Left ventricle myocardium inferior (tissue), 1 donor: ENCODE measurements at regions not wholly inside any gene's neighbourhood (a gene's known extent, or its start where the extent isn't known, plus 50 kb on each side); places are given as distances from the start of the nearest gene placed in this dataset.

Experiments
- DNase-seq: peaks from one replicate; pipeline ENCODE4 v3.0.0-alpha.2; 2020
- H3K27ac ChIP-seq: fragments of 200-600 bp; replicated peaks from 2 replicates; pipeline ENCODE4 v1.8.0; 2021
- H3K27me3 ChIP-seq: fragments of 200-600 bp; 2 replicates; pipeline ENCODE4 v1.8.0; 2021; ENCODE audit warnings: low read depth
- H3K36me3 ChIP-seq: fragments of 200-600 bp; 2 replicates; pipeline ENCODE4 v1.8.0; 2021
- H3K4me1 ChIP-seq: fragments of 200-600 bp; 2 replicates; pipeline ENCODE4 v1.8.0; 2021
- H3K4me3 ChIP-seq: fragments of 200-600 bp; 2 replicates; pipeline ENCODE4 v1.8.0; 2021; ENCODE audit warnings: mild to moderate bottlenecking, moderate library complexity
- H3K9me3 ChIP-seq: fragments of 200-600 bp; replicated peaks from 2 replicates; pipeline ENCODE4 v1.8.0; 2021
- intact Hi-C: fragments of 100-400 bp; cut with micrococcal nuclease; formaldehyde crosslinking; loops from one replicate; pipeline ENCODE4 v1.11.0; 2022
- TF ChIP-seq, protein P1 (sequence below): fragments of 200-600 bp; IDR thresholded peaks from 2 replicates; pipeline ENCODE4 v1.8.0; 2021; ENCODE audit warnings: antibody characterized with exemption, mild to moderate bottlenecking, borderline replicate concordance
- donor health status: DM: no; HTN: yes; CAD: no; lungs with severe emphysema.

DNA sequence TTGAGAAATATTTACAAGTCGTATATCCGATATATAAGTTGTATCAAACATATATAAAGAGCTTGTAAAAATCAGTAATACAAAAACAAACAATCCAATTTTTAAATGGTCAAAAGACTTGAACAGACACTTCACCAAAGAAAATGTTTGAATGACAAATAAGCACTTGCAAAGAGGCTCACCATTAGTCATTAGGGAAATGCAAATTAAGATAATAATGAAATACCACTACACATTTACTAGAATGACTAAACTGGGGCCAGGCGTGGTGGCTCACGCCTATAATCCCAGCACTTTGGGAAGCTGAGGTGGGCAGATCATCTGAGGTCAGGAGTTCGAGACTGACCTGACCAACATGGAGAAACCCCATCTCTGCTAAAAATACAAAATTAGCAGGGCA lies 134.6 kb upstream of the HAND1 start:
- H3K27ac ChIP-seq: no peak overlapping the region
- peaks cover 13% of the 10 kb centered on the region for H3K4me1 ChIP-seq
- H3K36me3 ChIP-seq: no peaks in the 10 kb centered on the region
- H3K9me3 ChIP-seq: no peaks in the 10 kb centered on the region
- peaks cover 84% of the 10 kb centered on the region for H3K27me3 ChIP-seq
- TF ChIP-seq, protein P1, sequence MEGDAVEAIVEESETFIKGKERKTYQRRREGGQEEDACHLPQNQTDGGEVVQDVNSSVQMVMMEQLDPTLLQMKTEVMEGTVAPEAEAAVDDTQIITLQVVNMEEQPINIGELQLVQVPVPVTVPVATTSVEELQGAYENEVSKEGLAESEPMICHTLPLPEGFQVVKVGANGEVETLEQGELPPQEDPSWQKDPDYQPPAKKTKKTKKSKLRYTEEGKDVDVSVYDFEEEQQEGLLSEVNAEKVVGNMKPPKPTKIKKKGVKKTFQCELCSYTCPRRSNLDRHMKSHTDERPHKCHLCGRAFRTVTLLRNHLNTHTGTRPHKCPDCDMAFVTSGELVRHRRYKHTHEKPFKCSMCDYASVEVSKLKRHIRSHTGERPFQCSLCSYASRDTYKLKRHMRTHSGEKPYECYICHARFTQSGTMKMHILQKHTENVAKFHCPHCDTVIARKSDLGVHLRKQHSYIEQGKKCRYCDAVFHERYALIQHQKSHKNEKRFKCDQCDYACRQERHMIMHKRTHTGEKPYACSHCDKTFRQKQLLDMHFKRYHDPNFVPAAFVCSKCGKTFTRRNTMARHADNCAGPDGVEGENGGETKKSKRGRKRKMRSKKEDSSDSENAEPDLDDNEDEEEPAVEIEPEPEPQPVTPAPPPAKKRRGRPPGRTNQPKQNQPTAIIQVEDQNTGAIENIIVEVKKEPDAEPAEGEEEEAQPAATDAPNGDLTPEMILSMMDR: no peak
- intact Hi-C loops: no loop called here
- H3K4me3 ChIP-seq: no peak overlapping the region
- no peak for DNase-seq

DNA sequence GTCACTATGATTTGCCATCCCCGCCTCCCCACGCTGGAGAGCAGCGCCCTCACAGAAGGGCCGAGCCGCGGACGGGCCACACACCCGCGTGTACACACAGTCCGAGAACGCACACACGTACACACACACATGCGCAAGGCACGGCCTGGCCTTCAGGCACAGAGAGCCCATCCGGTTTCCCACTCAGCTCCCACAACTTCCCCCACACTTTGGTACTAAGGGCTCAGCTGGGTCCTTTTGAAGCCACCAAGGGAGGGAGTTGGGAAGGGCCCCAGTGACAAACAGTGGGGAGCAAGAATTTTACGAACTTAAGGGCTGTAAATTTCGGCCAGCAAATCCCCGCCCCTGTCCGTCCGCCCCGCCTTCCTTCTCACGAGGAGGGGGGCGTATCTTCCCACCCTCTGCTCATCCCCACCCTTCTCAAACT lies 133.3 kb upstream of the HAND1 start:
- Histone ChIP-seq H3K27me3 (peaks cover 91% of the 10 kb centered on the region), H3K27ac (no peak overlapping the region), H3K4me3 (peak overlapping the region; percentile 59), H3K4me1 (peaks cover 13% of the 10 kb centered on the region), H3K9me3 (no peaks in the 10 kb centered on the region), H3K36me3 (no peaks in the 10 kb centered on the region)
- no peak for DNase-seq
- TF ChIP-seq, protein P1: no peak
- intact Hi-C loops: no loop called here

DNA sequence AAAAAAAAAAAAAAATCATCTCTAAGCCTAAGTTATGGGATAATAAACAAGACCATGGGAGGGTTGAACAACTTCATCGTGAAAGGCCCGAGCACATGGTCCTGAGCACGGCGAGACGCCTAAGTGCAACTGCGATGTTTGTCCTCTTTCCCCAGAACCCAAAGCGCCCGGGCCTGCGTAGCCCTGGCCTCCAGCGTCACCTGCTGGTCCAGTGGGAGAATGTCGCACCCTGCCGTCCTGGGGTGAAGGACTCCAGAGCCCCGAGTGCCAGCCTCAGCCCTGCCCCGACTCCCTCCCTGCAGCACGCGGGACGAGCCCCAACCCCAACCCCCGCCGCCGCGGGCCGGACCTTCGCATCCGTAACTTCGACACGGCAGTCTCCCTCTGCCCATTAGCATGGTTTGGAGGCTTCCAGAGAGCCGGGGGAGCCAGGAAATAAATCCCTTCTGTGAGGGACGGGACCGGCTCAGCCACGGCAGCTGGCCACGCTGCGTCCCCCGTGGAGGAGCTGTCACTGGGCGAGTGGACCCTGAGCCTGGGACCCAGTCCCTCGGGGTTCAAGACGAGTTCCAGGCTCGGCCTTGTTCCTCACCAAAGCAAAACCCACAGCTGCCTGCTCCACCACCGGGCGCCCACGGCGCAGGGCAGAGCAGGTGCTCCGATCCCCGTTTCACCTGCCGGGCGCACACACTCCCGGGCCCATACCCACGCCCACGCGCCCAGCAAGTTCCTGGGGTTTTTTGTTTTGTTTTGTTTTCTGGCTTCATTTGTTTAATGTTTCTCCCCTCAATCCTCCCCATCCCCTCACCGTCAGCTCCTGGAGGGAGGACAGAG lies 132.5 kb upstream of the HAND1 start:
- no peak overlapping the region for H3K27ac ChIP-seq
- DNase-seq: peak; percentile 54
- intact Hi-C loops: no loop called here
- no peaks in the 10 kb centered on the region for H3K36me3 ChIP-seq
- H3K4me3 ChIP-seq: peak overlapping the region; percentile 59
- no peaks in the 10 kb centered on the region for H3K9me3 ChIP-seq
- H3K27me3 ChIP-seq: peaks cover 86% of the 10 kb centered on the region
- TF ChIP-seq, protein P1: peak; percentile 86
- peaks cover 13% of the 10 kb centered on the region for H3K4me1 ChIP-seq

DNA sequence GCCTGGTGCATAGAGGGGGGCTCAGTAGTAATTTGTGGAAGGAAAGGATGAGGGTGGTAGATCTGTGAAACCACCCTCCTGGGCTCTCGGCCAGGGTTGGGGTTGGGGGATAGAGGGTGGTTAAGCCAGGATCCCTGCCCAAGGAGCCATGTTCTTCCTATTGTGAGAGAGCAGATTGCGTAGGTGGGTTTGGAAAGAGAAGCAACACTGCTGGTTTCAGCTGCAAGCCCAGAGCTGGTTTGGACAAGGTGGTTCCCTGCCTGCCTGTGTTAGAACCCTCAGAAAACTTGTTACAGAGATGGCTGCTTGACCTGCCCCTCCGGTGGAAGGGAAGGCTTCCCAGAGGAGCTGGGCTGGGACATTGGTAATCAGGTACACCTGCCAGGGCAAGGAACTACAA lies 131.2 kb upstream of the HAND1 start:
- no peak overlapping the region for H3K4me3 ChIP-seq
- H3K27ac ChIP-seq: no peak overlapping the region
- H3K9me3 ChIP-seq: no peaks in the 10 kb centered on the region
- no peak for DNase-seq
- peaks cover 81% of the 10 kb centered on the region for H3K27me3 ChIP-seq
- intact Hi-C loops: loop anchor here (5.0 kb wide), 1 partner anchor 142 kb away; no protein-coding TSS in a partner anchor
- no peaks in the 10 kb centered on the region for H3K36me3 ChIP-seq
- TF ChIP-seq, protein P1: no peak
- H3K4me1 ChIP-seq: peaks cover 13% of the 10 kb centered on the region

DNA sequence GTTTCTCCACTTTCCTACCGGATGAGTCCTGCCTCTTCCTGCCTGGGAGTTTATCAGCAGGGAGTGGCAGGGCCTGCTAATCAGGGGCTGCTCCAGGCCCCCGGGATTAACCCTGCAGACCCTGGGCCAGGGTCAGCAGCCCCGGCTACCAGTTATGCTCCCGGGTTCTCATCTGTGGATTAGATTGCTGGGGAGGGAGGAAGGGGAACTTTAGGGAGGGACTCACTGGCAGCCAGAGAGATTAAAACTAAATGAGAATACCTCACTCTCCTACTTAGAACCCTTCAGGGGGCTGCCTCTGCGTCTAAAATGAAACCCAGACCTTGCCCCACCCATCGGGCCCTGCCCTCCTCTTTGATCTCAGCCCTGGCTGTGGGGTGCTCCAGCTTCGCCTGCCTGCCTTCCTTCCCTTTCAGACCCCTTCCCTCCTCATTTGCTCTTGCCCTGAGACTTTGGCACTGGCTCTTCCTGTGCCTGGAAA lies 130.5 kb upstream of the HAND1 start:
- no peaks in the 10 kb centered on the region for H3K9me3 ChIP-seq
- peaks cover 13% of the 10 kb centered on the region for H3K4me1 ChIP-seq
- H3K36me3 ChIP-seq: no peaks in the 10 kb centered on the region
- H3K27ac ChIP-seq: no peak overlapping the region
- no peak for DNase-seq
- intact Hi-C loops: loop anchor here (5.0 kb wide), 1 partner anchor 141 kb away; no protein-coding TSS in a partner anchor
- no peak overlapping the region for H3K4me3 ChIP-seq
- TF ChIP-seq, protein P1: no peak
- peaks cover 80% of the 10 kb centered on the region for H3K27me3 ChIP-seq
